CD1c-positive myeloid dendritic cell (primary cell): ENCODE measurements at regions not wholly inside any gene's neighbourhood (a gene's known extent, or its start where the extent isn't known, plus 50 kb on each side); places are given as distances from the start of the nearest gene placed in this dataset.
"Not testable (repeated sequence)": the region's sequence is repeated elsewhere in the genome, so short reads cannot be mapped to it uniquely, and the experiment has no call there.

ENCODE experiments used
- DNase-seq: peaks from one replicate; pipeline ENCODE4 v3.0.0-alpha.2; 2016; ENCODE audit errors: extremely low spot score

DNA sequence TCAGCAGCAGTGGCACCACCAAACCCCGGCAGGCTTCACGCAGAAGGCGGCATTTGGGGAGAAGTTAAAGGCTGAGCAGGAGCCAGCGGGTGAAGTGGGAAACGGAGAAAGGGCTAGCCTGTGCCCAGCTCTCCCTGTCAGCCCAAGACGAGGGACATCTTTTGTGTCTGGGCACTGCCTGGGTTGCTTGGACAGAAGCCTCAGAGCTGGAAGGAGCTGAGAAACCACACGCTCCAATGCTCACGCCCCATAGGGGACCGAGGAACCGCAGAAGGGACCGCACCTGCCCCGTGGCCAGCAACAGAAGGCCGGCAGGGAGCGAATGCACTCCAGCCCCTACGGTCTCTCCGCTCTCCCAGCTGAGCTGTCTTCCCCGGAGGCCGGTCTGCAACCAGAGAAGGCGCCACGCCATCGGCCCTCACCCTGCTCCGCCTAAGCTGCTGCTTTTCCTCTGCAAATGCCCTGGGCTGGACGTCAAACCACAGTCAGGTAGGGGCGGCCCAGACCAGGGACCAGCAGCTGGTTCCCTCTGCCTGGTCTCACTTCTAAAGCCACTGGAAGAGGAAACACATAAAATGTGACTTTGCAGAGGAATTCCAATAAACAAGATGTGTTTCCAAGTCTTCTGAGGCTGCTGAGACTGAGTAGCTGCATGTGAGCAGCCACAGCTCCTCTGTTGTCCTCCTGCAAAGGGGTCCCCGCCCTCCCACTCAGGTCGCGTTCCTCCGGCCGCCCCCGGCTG lies 182.4 kb upstream of the ZNF469 start:
- not testable (repeated sequence) for DNase-seq

DNA sequence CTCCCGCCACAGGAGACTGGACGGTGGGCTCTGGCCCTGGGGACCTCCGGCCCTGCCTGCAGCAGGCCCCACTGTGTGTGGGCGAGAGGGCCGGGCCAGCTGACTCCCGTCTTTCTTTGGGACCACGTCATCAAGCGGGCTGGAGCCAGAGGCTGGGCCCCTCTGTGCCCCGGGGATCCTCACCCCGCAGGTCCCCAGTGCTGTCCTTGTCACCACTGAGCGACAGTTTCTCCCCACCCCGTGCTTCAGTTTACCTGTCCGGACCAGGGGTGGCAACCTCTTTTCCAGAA lies 181.9 kb upstream of the ZNF469 start:
- no peak for DNase-seq

DNA sequence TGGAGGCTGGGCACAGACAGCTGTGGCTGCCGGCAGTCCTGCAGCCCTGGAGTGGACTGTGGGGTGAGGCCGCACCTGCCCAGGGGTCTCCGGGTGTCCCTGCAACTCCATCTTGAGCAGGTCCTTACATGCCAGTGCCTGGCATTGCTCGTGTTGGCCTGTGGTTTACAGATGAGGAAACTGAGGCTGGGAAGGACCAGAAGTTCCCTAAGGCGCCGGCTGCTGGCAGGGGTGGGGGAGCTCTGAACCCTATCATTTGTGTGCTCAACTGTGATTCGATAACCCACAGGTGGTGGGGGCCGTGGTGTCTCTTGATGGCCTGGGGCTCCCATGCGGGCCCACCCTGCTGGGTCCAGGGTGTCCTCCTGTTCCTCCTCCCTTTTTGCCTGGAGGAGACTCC lies 181.1 kb upstream of the ZNF469 start:
- not testable (repeated sequence) for DNase-seq

- DNase-seq = no peak
Measured at GRCh38 chr16:88202207-88202745, 180.5 kb upstream of the ZNF469 start.

DNA sequence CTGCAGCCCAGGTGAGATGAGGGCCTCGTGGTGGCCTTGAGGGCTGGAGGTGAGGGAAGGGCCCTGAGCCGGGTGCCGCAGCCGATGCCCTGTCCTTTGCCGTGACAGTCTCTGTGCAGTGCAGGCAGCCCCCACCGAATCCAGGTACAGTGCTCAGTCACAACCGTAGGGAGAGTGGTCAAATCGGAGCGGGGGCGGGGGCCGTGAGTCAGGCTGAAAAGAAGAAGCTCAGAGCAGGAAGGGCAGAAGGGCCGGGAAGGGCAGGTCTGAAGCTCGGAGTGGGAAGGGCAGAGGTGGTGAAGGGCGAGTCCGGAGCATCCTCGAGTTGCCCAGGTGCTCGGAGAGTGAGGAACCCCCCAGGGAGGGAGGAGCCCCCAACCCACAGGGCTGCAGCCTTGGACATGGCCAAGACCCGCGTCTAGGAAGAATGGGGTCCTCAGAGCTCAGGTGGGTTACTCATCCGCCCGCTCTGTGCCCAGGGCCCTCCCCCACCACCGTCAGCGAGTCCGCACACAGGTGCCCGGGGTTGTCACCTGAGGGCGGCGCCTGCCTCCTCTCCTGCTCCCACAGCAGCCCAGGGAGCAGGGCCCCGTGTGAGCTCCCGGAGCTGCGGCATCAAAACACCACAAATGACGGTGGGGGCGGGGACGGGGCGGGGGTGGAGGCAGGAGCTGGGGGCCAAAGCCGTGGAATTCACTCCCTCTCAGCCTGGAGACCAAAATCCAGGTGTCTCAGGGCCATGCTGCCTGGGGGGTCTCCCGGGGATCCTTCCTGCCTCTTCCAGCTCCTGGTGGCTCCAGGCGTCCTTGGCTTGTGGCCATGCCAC lies 179.7 kb upstream of the ZNF469 start:
- not testable (repeated sequence) for DNase-seq

GRCh38 chr16:88204131-88205110 lies 178.3 kb upstream of the ZNF469 start:
- not testable (repeated sequence) for DNase-seq

DNA sequence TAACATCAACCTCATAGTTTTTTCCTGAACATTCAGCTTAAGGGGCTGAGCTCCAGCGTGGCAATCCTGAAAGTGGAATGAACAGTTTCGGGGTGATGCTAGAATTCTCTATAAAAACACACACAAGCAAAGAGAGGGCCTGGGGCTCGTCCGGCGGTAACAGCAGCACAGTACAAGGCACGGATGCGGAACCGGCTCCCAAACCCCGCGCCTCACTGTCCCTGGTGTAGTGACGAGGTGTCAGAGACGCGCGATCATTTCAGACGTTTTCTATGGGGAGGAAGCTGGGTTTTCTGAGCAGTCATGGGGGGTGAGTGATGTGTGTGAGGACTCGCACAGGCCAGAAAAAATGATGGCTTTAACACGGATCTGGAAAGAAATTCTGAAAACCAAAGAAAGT lies 177.3 kb upstream of the ZNF469 start:
- DNase-seq = not testable (repeated sequence)

- not testable (repeated sequence) for DNase-seq
Measured at GRCh38 chr16:88206006-88206405, 176.8 kb upstream of the ZNF469 start.

- DNase-seq = not testable (repeated sequence)
Measured at GRCh38 chr16:88206516-88206915, 176.2 kb upstream of the ZNF469 start.

- no peak for DNase-seq
Measured at GRCh38 chr16:88208112-88208511, 174.6 kb upstream of the ZNF469 start.

- not testable (repeated sequence) for DNase-seq
Measured at GRCh38 chr16:88208776-88209175, 174.0 kb upstream of the ZNF469 start.

- not testable (repeated sequence) for DNase-seq
Measured at GRCh38 chr16:88209579-88209978, 173.2 kb upstream of the ZNF469 start.

- DNase-seq = not testable (repeated sequence)
Measured at GRCh38 chr16:88213937-88214336, 168.8 kb upstream of the ZNF469 start.

- DNase-seq = not testable (repeated sequence)
Measured at GRCh38 chr16:88221001-88221761, 161.6 kb upstream of the ZNF469 start.

- not testable (repeated sequence) for DNase-seq
Measured at GRCh38 chr16:88223696-88224095, 159.1 kb upstream of the ZNF469 start.

DNA sequence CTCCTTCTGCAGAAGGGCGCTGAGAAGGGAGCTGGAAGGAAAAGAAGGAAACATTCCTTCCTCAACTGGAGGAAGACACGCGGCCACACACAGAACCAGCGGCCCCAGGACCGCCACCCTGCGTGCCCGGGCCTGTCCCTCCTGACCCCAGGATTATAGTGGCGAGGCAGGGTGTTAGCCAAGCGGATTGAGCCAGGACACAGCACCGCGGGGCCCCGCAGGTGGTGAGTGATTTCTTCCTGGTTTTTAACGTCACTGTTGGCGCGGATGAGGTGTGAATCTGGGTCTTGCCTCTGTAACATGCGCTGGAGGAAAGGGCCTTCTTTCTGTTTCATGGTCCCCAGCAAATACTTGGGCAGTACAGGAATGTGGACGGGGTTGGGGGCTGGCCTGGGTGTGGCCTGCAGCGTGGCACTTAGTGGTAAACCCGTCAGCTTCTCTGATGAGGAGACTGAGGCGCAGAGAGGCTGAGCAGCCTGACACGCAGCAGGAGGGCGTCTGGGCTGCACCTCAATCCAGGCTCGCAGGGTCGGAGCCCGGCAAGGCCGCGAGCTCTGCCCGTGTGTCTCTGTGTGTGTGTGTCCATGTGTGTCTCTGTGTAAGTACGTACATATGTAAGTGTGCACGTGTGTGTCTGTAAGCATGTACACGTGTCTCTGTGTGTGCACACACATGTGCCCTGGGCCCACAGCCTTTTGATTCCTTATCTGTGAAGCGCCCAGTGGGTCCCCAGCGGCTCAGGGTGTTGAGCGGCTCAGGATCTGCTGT lies 158.4 kb upstream of the ZNF469 start:
- DNase-seq = not testable (repeated sequence)

DNA sequence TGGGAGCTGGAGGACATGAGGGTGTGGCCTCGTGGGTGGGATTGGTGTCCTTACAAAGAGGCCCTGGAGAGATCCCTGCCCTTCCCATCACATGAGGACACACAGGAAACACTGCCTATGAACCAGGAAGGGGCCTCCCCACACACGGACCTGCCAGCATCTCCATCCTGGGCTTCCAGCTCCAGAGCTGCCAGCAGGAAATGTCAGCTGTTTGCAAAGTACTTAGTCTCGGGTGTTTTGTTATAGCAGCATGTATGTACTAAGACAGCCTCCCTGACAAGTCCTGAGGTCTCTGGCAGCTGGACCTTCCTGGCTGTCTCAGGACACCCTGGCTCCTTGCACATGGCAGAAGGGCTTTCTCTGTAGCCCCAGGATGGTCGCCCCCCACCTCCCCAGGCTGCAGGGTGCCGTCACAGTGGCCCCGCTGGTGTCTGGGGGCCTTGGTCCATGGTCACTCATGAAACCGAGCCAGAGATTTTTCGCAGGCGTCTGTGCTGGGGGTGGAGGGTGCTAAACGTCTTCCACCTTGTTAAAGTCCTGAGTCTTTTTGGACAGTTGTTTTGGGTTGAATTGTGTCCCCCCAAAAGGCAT lies 157.0 kb upstream of the ZNF469 start:
- DNase-seq = not testable (repeated sequence)

- DNase-seq = not testable (repeated sequence)
Measured at GRCh38 chr16:88226302-88226701, 156.5 kb upstream of the ZNF469 start.

DNA sequence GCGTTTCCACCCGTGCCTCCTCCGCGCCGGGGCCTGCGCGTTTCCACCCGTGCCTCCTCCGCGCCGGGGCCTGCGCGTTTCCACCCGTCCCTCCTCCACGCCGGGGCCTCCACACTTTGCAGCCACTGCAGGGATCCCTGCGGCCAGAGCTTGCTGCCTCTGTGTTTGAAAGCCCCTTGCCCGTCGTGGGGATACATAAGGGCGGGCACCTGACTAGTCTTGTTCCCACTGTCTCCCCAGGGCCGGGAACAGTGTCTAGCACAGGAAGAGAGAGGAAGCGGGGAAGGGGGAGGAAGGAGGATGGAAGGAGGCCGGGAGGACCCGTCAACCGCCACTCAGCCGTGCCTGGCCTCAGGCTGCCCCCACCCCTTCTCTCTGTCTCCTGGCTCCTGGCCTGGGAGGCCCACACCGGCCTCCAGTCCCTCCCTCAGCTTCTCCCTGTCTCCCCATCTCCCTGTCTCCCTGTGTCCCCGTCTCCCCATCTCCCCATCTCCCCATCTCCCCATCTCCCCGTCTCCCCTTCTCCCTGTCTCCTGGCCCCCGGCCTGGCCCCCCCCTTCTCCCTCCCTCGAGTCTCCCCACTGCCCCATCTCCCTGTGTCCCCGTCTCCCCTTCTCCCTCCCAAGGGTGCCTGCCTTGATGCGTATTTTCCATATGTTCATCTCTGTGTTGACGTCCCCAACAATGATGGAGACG lies 155.6 kb upstream of the ZNF469 start:
- not testable (repeated sequence) for DNase-seq
